B cell (primary cell): ENCODE measurements at regions not wholly inside any gene's neighbourhood (a gene's known extent, or its start where the extent isn't known, plus 50 kb on each side); places are given as distances from the start of the nearest gene placed in this dataset.

Experiments used
- EZH2 ChIP-seq: IDR thresholded peaks from 2 replicates; pipeline ENCODE4 v1.6.1; 2012; ENCODE audit warnings: borderline replicate concordance, low read depth, mild to moderate bottlenecking, moderate library complexity, low read length; ENCODE audit not compliant: insufficient read depth, poor library complexity, severe bottlenecking
- TF ChIP-seq, protein P1 (sequence below): fragments of 200-600 bp; IDR thresholded peaks from one replicate; pipeline ENCODE4 v1.8.0; 2022; ENCODE audit warnings: antibody characterized with exemption, mild to moderate bottlenecking

DNA sequence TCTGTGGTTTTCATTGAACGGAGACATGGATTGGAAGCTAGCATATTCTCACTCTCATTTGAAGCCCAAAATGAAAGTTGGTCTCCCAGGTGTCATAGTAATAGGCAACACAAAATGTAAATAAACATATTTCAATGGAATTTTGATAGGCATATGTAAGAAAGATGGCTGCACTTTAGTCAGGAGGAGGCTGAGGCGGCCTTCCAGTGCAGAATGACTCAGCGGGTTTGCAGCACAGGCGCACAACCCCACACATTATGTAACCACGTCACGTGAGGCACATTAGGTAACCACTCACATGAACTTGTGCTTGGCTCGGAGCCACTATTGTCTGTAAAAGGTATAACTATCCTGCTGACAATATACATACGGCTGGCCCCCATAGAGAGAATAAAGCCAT lies 381.7 kb downstream of the GPAT3 start:
- TF ChIP-seq, protein P1, sequence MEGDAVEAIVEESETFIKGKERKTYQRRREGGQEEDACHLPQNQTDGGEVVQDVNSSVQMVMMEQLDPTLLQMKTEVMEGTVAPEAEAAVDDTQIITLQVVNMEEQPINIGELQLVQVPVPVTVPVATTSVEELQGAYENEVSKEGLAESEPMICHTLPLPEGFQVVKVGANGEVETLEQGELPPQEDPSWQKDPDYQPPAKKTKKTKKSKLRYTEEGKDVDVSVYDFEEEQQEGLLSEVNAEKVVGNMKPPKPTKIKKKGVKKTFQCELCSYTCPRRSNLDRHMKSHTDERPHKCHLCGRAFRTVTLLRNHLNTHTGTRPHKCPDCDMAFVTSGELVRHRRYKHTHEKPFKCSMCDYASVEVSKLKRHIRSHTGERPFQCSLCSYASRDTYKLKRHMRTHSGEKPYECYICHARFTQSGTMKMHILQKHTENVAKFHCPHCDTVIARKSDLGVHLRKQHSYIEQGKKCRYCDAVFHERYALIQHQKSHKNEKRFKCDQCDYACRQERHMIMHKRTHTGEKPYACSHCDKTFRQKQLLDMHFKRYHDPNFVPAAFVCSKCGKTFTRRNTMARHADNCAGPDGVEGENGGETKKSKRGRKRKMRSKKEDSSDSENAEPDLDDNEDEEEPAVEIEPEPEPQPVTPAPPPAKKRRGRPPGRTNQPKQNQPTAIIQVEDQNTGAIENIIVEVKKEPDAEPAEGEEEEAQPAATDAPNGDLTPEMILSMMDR: no peak
- TF ChIP-seq EZH2: no peak
